Panc1 (cell line): ENCODE measurements at regions not wholly inside any gene's neighbourhood (a gene's known extent, or its start where the extent isn't known, plus 50 kb on each side); places are given as distances from the start of the nearest gene placed in this dataset.

ENCODE experiments used
- ATAC-seq: fragments of 200-7000 bp; cut with Tn5 transposase; 2 replicates; pipeline ENCODE4 v1.9.1; 2020; ENCODE audit warnings: mild to moderate bottlenecking, moderate library complexity
- BruUV-seq: library from RNA; stranded (reverse); fragments of 400-500 nt; replicated peaks from 2 replicates; lab custom pipeline; 2021; lab: Mats Ljungman, UMichigan
- CTCF ChIA-PET: fragments of 300-600 bp; sonication (Branson Sonifier 250); formaldehyde crosslinking; loops from one replicate; lab custom pipeline; 2022; ENCODE audit warnings: antibody characterized with exemption; lab: Charles Lee
- POLR2A ChIA-PET: fragments of 300-600 bp; sonication (Branson Sonifier 250); formaldehyde crosslinking; loops from one replicate; lab custom pipeline; 2022; ENCODE audit warnings: antibody characterized with exemption; lab: Charles Lee
- DNase-seq: peaks from one replicate; pipeline ENCODE4 v3.0.0-alpha.2; 2010; ENCODE audit warnings: low read depth, low spot score
- H3K27ac ChIP-seq: 2 replicates; pipeline ENCODE4 v1.5.1; 2011; ENCODE audit warnings: mild to moderate bottlenecking, low read length, inconsistent platforms
- H3K27me3 ChIP-seq: fragments of 200-500 bp; sonication (Bioruptor generic); 2 replicates; pipeline ENCODE4 v1.6.0; 2014; ENCODE audit warnings: low read length, inconsistent platforms; ENCODE audit not compliant: control insufficient read depth, insufficient read depth
- H3K36me3 ChIP-seq: fragments of 200-500 bp; sonication (Bioruptor generic); 2 replicates; pipeline ENCODE4 v1.5.1; 2014; ENCODE audit warnings: inconsistent platforms, mild to moderate bottlenecking, low read length, moderate library complexity; ENCODE audit not compliant: control insufficient read depth, insufficient read depth
- H3K4me1 ChIP-seq: 2 replicates; pipeline ENCODE4 v1.5.1; 2011; ENCODE audit warnings: inconsistent platforms, mild to moderate bottlenecking, low read length, moderate library complexity; ENCODE audit not compliant: control insufficient read depth, insufficient read depth
- H3K4me3 ChIP-seq, 2 experiments: 2 replicates each; pipeline ENCODE4 v1.5.1; 2011 to 2012; ENCODE audit warnings: low read depth in 2 of 2, low read length in 2 of 2, mild to moderate bottlenecking in 2 of 2, inconsistent platforms in 1 of 2, moderate library complexity in 1 of 2
- H3K9me3 ChIP-seq: fragments of 200-500 bp; sonication (Bioruptor generic); 2 replicates; pipeline ENCODE4 v1.5.1; 2014; ENCODE audit warnings: low read depth, mild to moderate bottlenecking, inconsistent platforms, low read length, moderate library complexity; ENCODE audit not compliant: control insufficient read depth, insufficient read depth
- POLR2AphosphoS5 ChIP-seq: IDR thresholded peaks from 2 replicates; pipeline ENCODE4 v1.6.1; 2012; ENCODE audit warnings: mild to moderate bottlenecking, low read depth, low read length, moderate library complexity
- SIN3A ChIP-seq: IDR thresholded peaks from 2 replicates; pipeline ENCODE4 v1.6.1; 2012; ENCODE audit warnings: low read depth, mild to moderate bottlenecking, low read length, moderate library complexity, borderline replicate concordance; ENCODE audit not compliant: insufficient read depth
- TCF7L2 ChIP-seq: IDR thresholded peaks from 2 replicates; pipeline ENCODE4 v1.6.1; 2011; ENCODE audit warnings: mild to moderate bottlenecking, low read depth, low read length, inconsistent platforms
- in situ Hi-C: cut with HindIII; loops from 2 replicates; pipeline ENCODE4 v1.10.0; 2016; ENCODE audit warnings: low sequenced_read_pairs, low pct_unique_long_range_greater_than_20kb
- intact Hi-C: fragments of 100-400 bp; cut with micrococcal nuclease; formaldehyde crosslinking; loops from one replicate; pipeline ENCODE4 v1.10.0; 2022; ENCODE audit not compliant: unreplicated experiment
- TF ChIP-seq, protein P1 (sequence below), 2 experiments: IDR thresholded peaks; 2 replicates each; pipeline ENCODE4 v1.6.1; 2011 to 2012; ENCODE audit warnings: low read depth in 2 of 2, control low read depth in 1 of 2, low read length in 1 of 2, mild to moderate bottlenecking in 1 of 2, moderate library complexity in 1 of 2; ENCODE audit not compliant: insufficient read depth in 1 of 2
- TF ChIP-seq, protein P2 (sequence below): fragments of 450-650 bp; IDR thresholded peaks from 2 replicates; pipeline ENCODE4 v1.5.1; 2017; ENCODE audit warnings: mild to moderate bottlenecking

DNA sequence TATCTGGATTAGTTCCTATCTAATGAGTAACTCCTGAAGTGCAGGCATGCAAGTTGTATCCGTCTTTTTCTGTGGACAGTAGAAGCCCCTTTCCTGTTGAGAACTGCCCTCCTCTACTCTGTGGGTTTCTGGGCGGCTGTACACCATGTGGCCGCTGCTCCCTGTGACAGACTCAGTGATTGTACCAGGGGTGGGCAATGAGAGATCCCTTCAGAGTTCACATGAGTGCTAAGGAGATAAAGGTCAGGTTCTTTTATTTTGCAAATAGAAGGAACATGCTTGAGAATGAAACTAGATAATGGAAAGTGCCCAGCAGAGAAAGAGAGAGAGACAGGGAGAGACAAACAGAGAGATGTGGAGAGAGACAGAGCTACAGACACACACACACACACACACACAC is 76.4 kb upstream of the TAPT1 start:
- Histone ChIP-seq H3K27ac (no peak overlapping the region), H3K9me3 (no peaks in the 10 kb centered on the region), H3K36me3 (no peaks in the 10 kb centered on the region), H3K4me3 (no peak overlapping the region), H3K27me3 (no peaks in the 10 kb centered on the region; the same call in 1 of the 2 replicates), H3K4me1 (no peaks in the 10 kb centered on the region)
- TF ChIP-seq TCF7L2 (no peak), SIN3A (no peak), POLR2AphosphoS5 (no peak)
- TF ChIP-seq, protein P1, sequence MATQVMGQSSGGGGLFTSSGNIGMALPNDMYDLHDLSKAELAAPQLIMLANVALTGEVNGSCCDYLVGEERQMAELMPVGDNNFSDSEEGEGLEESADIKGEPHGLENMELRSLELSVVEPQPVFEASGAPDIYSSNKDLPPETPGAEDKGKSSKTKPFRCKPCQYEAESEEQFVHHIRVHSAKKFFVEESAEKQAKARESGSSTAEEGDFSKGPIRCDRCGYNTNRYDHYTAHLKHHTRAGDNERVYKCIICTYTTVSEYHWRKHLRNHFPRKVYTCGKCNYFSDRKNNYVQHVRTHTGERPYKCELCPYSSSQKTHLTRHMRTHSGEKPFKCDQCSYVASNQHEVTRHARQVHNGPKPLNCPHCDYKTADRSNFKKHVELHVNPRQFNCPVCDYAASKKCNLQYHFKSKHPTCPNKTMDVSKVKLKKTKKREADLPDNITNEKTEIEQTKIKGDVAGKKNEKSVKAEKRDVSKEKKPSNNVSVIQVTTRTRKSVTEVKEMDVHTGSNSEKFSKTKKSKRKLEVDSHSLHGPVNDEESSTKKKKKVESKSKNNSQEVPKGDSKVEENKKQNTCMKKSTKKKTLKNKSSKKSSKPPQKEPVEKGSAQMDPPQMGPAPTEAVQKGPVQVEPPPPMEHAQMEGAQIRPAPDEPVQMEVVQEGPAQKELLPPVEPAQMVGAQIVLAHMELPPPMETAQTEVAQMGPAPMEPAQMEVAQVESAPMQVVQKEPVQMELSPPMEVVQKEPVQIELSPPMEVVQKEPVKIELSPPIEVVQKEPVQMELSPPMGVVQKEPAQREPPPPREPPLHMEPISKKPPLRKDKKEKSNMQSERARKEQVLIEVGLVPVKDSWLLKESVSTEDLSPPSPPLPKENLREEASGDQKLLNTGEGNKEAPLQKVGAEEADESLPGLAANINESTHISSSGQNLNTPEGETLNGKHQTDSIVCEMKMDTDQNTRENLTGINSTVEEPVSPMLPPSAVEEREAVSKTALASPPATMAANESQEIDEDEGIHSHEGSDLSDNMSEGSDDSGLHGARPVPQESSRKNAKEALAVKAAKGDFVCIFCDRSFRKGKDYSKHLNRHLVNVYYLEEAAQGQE (IDR thresholded peaks at IDR 0.05; ENCODE audit: insufficient read depth in 1 of 2, low read depth in 2 of 2, low read length in 1 of 2) = no peak
- TF ChIP-seq, protein P2, sequence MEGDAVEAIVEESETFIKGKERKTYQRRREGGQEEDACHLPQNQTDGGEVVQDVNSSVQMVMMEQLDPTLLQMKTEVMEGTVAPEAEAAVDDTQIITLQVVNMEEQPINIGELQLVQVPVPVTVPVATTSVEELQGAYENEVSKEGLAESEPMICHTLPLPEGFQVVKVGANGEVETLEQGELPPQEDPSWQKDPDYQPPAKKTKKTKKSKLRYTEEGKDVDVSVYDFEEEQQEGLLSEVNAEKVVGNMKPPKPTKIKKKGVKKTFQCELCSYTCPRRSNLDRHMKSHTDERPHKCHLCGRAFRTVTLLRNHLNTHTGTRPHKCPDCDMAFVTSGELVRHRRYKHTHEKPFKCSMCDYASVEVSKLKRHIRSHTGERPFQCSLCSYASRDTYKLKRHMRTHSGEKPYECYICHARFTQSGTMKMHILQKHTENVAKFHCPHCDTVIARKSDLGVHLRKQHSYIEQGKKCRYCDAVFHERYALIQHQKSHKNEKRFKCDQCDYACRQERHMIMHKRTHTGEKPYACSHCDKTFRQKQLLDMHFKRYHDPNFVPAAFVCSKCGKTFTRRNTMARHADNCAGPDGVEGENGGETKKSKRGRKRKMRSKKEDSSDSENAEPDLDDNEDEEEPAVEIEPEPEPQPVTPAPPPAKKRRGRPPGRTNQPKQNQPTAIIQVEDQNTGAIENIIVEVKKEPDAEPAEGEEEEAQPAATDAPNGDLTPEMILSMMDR = no peak
- ChIA-PET CTCF (no interaction called here), POLR2A (no interaction called here)
- intact Hi-C loops = no loop called here
- no TSS peak for BruUV-seq
- DNase-seq = no peak
- no peak for ATAC-seq
- in situ Hi-C loops = no loop called here

DNA sequence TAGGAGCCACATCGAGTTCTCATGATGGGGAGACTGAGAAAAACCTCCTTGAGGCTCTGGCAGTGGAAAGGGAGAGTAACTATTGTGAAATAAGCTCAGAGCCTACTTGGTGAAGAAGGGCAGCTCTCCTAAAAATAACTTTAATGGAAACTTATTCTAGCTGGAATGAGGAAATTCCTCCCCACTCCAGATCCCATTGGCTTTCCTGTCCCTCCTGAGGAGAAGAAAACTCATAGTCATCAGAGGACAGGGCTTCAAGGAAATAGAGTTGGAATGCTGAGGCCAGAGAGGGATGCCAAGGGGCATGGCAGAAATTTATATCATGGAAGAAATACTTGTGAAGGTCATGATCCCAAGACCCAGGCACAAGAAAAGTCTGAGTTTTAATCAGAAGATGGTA is 70.7 kb upstream of the TAPT1 start:
- no peak overlapping the region for H3K4me3 ChIP-seq
- CTCF ChIA-PET = no interaction called here
- in situ Hi-C loops (no loop called here), intact Hi-C loops (no loop called here)
- ATAC-seq = no peak
- no peaks in the 10 kb centered on the region; the same call in 1 of the 2 replicates for H3K27me3 ChIP-seq
- BruUV-seq = no TSS peak
- H3K9me3 ChIP-seq = no peaks in the 10 kb centered on the region
- no peak for DNase-seq
- H3K27ac ChIP-seq = no peak overlapping the region
- TF ChIP-seq, protein P2 = no peak
- no peak for TF ChIP-seq TCF7L2
- TF ChIP-seq SIN3A = no peak
- TF ChIP-seq POLR2AphosphoS5 = no peak
- TF ChIP-seq, protein P1 (IDR thresholded peaks at IDR 0.05; ENCODE audit: insufficient read depth in 1 of 2, low read depth in 2 of 2, low read length in 1 of 2) = no peak
- H3K4me1 ChIP-seq = no peaks in the 10 kb centered on the region
- no peaks in the 10 kb centered on the region for H3K36me3 ChIP-seq
- POLR2A ChIA-PET = no interaction called here
